Liver (tissue), 3 donors: ENCODE measurements at regions not wholly inside any gene's neighbourhood (a gene's known extent, or its start where the extent isn't known, plus 50 kb on each side); places are given as distances from the start of the nearest gene placed in this dataset.

Experiments used
- CTCF ChIP-seq: fragments of 150-350 bp; IDR thresholded peaks from 2 replicates; pipeline ENCODE4 v1.5.1; 2017; ENCODE audit warnings: improper control_type of control experiment, low read depth, low read length; ENCODE audit not compliant: missing input control
- EGR1 ChIP-seq, 2 donors: IDR thresholded peaks; 2 replicates each; pipeline ENCODE4 v1.6.1; 2016 to 2018; ENCODE audit warnings: antibody characterized with exemption in 2 of 2, low read depth in 2 of 2
- GABPA ChIP-seq, 2 donors: IDR thresholded peaks in 1 of 2; conservative IDR thresholded peaks in 1 of 2; 2 replicates each; pipeline ENCODE4 v1.6.1; 2016; ENCODE audit warnings: antibody characterized with exemption in 2 of 2, mild to moderate bottlenecking in 1 of 2, moderate library complexity in 1 of 2
- MAX ChIP-seq: IDR thresholded peaks from 2 replicates; pipeline ENCODE4 v1.6.1; 2016; ENCODE audit warnings: antibody characterized with exemption
- RAD21 ChIP-seq, 2 donors: IDR thresholded peaks; 2 replicates each; pipeline ENCODE4 v1.6.1; 2016; ENCODE audit warnings: antibody characterized with exemption in 2 of 2, mild to moderate bottlenecking in 2 of 2
- REST ChIP-seq: IDR thresholded peaks from 2 replicates; pipeline ENCODE4 v1.6.1; 2016; ENCODE audit warnings: antibody characterized with exemption, mild to moderate bottlenecking
- SP1 ChIP-seq: IDR thresholded peaks from 2 replicates; pipeline ENCODE4 v1.6.1; 2018; ENCODE audit warnings: antibody characterized with exemption, mild to moderate bottlenecking
- TAF1 ChIP-seq: conservative IDR thresholded peaks from 2 replicates; pipeline ENCODE4 v1.6.1; 2016; ENCODE audit warnings: antibody characterized with exemption, mild to moderate bottlenecking
- ZBTB33 ChIP-seq: IDR thresholded peaks from 2 replicates; pipeline ENCODE4 v1.6.1; 2016; ENCODE audit warnings: antibody characterized with exemption
- donor health status: healthy.
- donor health status: healthy.

- no peak for TF ChIP-seq GABPA (IDR thresholded peaks at IDR 0.05 in 1 of 2, conservative IDR thresholded peaks at IDR 0.05 in 1 of 2)
- TF ChIP-seq CTCF, result no peak
- no peak for TF ChIP-seq REST
- no peak for TF ChIP-seq EGR1 (IDR thresholded peaks at IDR 0.05; ENCODE audit: low read depth in 2 of 2)
- no peak for TF ChIP-seq MAX
- no peak for TF ChIP-seq RAD21 (IDR thresholded peaks at IDR 0.05)
- no peak for TF ChIP-seq SP1
- no peak for TF ChIP-seq TAF1
- no peak for TF ChIP-seq ZBTB33
These were observed 63.9 kb upstream of the CNEP1R1 start for GRCh38 chr16:49961089-49961488.
